ENCODE measurements at regions not wholly inside any gene's neighbourhood (a gene's known extent, or its start where the extent isn't known, plus 50 kb on each side); places are given as distances from the start of the nearest gene placed in this dataset.

DNA sequence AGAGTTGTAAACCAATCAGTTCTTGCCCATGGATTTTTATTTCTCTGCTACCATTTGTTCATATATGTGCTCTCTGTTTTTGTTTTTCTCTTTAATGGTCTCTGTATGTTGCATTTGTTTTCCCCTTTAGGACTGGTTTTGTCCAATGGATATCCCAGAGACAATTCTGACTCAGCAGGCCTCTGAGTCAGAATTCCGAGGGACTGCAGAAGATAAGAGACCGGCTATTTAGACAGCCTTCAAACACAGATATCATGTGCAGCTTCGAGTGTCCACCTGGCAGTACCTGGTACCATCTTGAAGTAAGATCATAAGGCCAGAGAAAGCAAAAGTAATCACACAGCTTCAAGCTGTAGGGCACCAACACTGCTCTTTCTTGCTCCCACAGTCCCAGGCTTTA, 125.5 kb downstream of the ELOVL4 start:
- H3K36me3 Mint-ChIP-seq = no peaks in the 10 kb centered on the region
- H3K27me3 ChIP-seq (ENCODE audit: insufficient read depth, low read length) = no peaks in the 10 kb centered on the region
- H3K36me3 ChIP-seq (ENCODE audit: insufficient read depth, low read length) = no peaks in the 10 kb centered on the region
- no peaks in the 10 kb centered on the region for H3K4me1 ChIP-seq (ENCODE audit: insufficient read depth, low read length)
- H3K4me1 Mint-ChIP-seq = no peaks in the 10 kb centered on the region
- H3K4me3 ChIP-seq (ENCODE audit: low read length in 2 of 2) = no peak overlapping the region
- H3K27ac Mint-ChIP-seq = no peak overlapping the region
- no peak overlapping the region for H3K4me3 Mint-ChIP-seq
- POLR2A ChIA-PET (ENCODE audit: partially characterized antibody) = no interaction called here
- H3K27ac ChIP-seq (ENCODE audit: low read depth, low read length) = no peak overlapping the region
- intact Hi-C loops (cut with micrococcal nuclease) = no loop called here
- CTCF ChIA-PET (ENCODE audit: partially characterized antibody) = no interaction called here
- peaks cover 5 to 9% of the 10 kb centered on the region in 2 donors for H3K27me3 Mint-ChIP-seq
- DNase-seq = no peak
- peaks cover 0 to 16% (median 6%) of the 10 kb centered on the region in 8 donors for H3K9me3 Mint-ChIP-seq
- H3K9me3 ChIP-seq (ENCODE audit: control insufficient read depth in 1 of 2, low read length in 2 of 2) = no peaks in the 10 kb centered on the region

DNA sequence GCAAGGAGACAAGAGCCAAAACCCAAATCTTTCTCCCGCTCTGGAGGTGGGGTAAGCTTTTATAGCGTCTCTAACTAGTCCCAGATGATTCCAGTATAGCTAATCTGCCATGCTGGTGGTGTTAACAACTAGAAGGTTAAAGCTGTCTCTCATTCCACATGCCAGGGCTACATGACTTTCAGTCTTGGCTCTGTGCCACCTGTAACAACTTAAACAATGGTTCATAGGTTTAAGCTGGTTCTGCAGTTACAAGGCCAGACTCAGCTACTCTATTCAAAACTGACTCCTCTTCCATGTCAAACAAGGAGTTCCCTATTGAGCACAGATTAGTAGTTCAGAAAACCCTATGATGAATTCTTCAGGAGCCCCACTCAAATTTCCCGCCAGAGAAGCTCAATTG, 128.9 kb downstream of the ELOVL4 start:
- Mint-ChIP-seq H3K4me3 (no peak overlapping the region), H3K9me3 (peaks cover 0 to under 1% (median 0%) of the 10 kb centered on the region in 8 donors), H3K36me3 (no peaks in the 10 kb centered on the region), H3K4me1 (no peaks in the 10 kb centered on the region), H3K27ac (no peak overlapping the region), H3K27me3 (peaks cover 4 to 6% of the 10 kb centered on the region in 2 donors)
- H3K27ac ChIP-seq (ENCODE audit: low read depth, low read length) = no peak overlapping the region
- H3K9me3 ChIP-seq (ENCODE audit: control insufficient read depth in 1 of 2, low read length in 2 of 2) = no peaks in the 10 kb centered on the region
- intact Hi-C loops (cut with micrococcal nuclease) = no loop called here
- no peaks in the 10 kb centered on the region for H3K4me1 ChIP-seq (ENCODE audit: insufficient read depth, low read length)
- ChIA-PET CTCF (ENCODE audit: partially characterized antibody) (interaction anchor here (1.3 kb wide), 1 partner anchor 9 kb away, joined by 7 read pairs; no protein-coding TSS in a partner anchor), POLR2A (ENCODE audit: partially characterized antibody) (no interaction called here)
- H3K27me3 ChIP-seq (ENCODE audit: insufficient read depth, low read length) = no peaks in the 10 kb centered on the region
- no peaks in the 10 kb centered on the region for H3K36me3 ChIP-seq (ENCODE audit: insufficient read depth, low read length)
- DNase-seq = no peak
- no peak overlapping the region for H3K4me3 ChIP-seq (ENCODE audit: low read length in 2 of 2)

DNA sequence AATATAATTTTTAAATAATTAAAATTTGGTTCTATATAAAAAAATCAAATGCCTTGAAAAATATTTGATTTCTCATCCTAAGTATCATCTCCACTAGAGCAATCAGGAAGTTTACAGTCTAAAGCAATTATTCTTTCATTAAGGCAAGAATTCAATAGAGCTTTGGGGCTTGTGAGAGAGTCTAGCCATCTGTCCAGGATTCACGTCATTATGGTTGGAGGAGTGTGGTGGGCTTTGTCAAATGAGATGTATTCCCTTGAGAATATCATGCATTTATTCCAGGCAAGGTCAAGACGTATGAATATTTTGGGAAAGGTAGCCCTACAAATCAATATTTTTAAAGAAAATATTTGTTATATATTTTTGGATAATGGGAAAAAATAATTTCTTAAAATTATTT, 132.4 kb downstream of the ELOVL4 start:
- no peak overlapping the region for H3K4me3 ChIP-seq (ENCODE audit: low read length in 2 of 2)
- Mint-ChIP-seq H3K27me3 (peaks cover 3 to 5% of the 10 kb centered on the region in 2 donors), H3K36me3 (no peaks in the 10 kb centered on the region), H3K27ac (no peak overlapping the region), H3K4me3 (no peak overlapping the region), H3K9me3 (no peaks in the 10 kb centered on the region), H3K4me1 (no peaks in the 10 kb centered on the region)
- no peak for DNase-seq
- H3K27me3 ChIP-seq (ENCODE audit: insufficient read depth, low read length) = no peaks in the 10 kb centered on the region
- H3K4me1 ChIP-seq (ENCODE audit: insufficient read depth, low read length) = no peaks in the 10 kb centered on the region
- intact Hi-C loops (cut with micrococcal nuclease) = loop anchor here (1.0 to 2.0 kb wide), 3 partner anchors 37 to 244 kb away; no protein-coding TSS in a partner anchor
- H3K27ac ChIP-seq (ENCODE audit: low read depth, low read length) = no peak overlapping the region
- ChIA-PET CTCF (ENCODE audit: partially characterized antibody) (interaction anchor here (0.9 to 2.3 kb wide), 6 partner anchors 9 to 371 kb away, joined by 3 to 12 read pairs (median 3); no protein-coding TSS in a partner anchor), POLR2A (ENCODE audit: partially characterized antibody) (no interaction called here)
- no peaks in the 10 kb centered on the region for H3K36me3 ChIP-seq (ENCODE audit: insufficient read depth, low read length)
- H3K9me3 ChIP-seq (ENCODE audit: control insufficient read depth in 1 of 2, low read length in 2 of 2) = no peaks in the 10 kb centered on the region

DNA sequence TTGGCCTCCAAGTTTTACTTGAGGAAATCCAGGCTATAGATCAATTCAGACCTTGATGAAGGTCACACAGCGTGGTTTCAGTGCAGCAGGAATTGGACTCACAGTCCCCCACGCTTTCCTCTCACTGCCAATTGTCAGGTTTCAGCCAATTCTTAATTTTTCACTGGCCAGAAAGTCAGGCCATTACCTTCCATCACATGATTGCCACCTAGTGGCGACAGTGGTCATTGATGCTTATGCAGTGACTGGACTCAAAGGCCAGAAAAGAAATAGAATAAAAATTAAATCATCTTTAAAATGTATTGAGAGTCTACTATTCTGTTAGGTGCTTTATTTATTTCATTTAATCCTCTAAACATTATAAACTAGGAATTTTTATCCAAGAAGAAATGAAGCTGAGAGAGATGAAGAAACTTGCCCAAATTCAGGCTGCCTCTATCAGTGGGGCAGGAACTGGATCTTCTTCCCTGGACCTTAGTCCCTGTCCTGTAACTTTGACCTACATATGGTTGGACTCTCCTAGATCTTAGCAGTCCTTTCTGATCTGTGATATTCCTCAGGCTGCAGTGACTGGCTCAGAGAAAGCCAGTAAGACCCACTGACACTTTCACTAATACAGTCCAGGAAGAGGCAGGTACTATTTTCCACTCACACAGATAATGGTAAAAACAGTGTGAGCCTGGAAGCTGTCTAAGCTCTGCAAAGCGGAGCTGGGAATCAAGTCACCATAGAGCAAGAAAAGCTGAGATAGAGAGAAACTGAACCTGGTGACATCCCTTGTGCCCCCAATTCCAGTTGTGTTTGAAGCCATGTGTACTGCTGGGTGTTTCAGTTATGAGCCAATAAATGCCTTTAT, 133.3 kb downstream of the ELOVL4 start:
- Histone ChIP-seq H3K4me3 (ENCODE audit: low read length in 2 of 2) (no peak overlapping the region), H3K4me1 (ENCODE audit: insufficient read depth, low read length) (no peaks in the 10 kb centered on the region), H3K27ac (ENCODE audit: low read depth, low read length) (no peak overlapping the region), H3K36me3 (ENCODE audit: insufficient read depth, low read length) (no peaks in the 10 kb centered on the region), H3K9me3 (ENCODE audit: control insufficient read depth in 1 of 2, low read length in 2 of 2) (no peaks in the 10 kb centered on the region), H3K27me3 (ENCODE audit: insufficient read depth, low read length) (no peaks in the 10 kb centered on the region)
- no peaks in the 10 kb centered on the region for H3K36me3 Mint-ChIP-seq
- DNase-seq = peak; percentile 26 to 44 (median 28)
- H3K4me1 Mint-ChIP-seq = no peaks in the 10 kb centered on the region
- intact Hi-C loops (cut with micrococcal nuclease) = loop anchor here (1.0 to 2.0 kb wide), 3 partner anchors 36 to 243 kb away; no protein-coding TSS in a partner anchor
- no peaks in the 10 kb centered on the region for H3K9me3 Mint-ChIP-seq
- H3K4me3 Mint-ChIP-seq = no peak overlapping the region
- H3K27me3 Mint-ChIP-seq = peaks cover 2 to 5% of the 10 kb centered on the region in 2 donors
- ChIA-PET POLR2A (ENCODE audit: partially characterized antibody) (no interaction called here), CTCF (ENCODE audit: partially characterized antibody) (interaction anchor here (0.8 to 2.3 kb wide), 12 partner anchors 8 to 372 kb away, joined by 3 to 12 read pairs (median 3); no protein-coding TSS in a partner anchor)
- H3K27ac Mint-ChIP-seq = no peak overlapping the region

DNA sequence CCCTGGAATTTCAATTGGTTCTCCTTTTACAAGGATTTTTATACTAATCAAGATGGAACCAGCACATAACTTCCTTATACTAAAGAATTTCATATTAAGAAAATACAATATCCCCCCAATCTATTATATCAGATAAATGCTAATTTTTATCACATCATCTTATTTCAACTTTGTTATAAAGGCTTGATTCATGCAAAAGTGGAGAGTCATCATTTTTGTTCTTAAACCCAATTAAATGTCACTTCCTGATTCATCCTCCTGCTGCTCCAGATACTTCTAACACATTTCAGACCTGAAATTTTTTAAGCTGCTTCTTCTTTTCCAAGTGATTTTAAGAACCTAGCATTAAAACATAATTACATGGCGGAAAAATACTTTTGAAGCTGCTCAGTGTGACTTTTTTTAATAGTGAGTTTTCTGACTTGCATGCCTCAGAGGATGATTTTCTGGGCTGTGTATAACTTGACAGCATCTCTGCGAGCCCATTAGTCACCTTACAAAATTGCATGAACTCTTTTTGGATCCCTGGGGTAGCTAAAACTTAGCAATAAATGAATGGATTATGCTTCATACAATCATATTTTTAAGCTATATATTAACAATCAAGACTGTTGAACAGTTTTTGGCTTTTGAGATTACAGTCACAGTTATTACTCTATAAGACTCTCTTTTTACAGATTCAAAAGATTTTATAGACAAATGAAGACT, 134.1 kb downstream of the ELOVL4 start:
- H3K27me3 Mint-ChIP-seq = peaks cover 5 to 7% of the 10 kb centered on the region in 2 donors
- CTCF ChIA-PET (ENCODE audit: partially characterized antibody) = interaction anchor here (0.8 to 2.3 kb wide), 9 partner anchors 10 to 243 kb away, joined by 3 to 12 read pairs (median 4); no protein-coding TSS in a partner anchor

DNA sequence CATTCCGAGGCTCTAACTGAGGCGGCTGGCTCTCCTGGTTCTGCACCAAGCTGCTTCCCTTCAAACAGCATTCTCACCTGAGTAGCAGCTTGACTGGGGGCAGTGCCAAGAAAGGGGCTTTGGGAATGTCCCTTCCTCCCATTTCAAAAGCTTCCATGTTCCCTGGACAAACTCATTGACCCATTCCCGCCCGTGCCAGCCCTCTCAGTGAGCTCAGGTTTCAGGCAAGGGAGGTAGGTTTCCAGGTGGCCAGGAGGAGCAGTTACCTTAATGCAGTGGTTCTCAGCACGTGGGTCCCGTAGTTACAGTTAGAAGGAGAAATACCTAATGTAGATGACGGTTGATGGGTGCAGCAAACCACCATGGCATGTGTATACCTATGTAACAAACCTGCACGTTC, 135.2 kb downstream of the ELOVL4 start:
- Mint-ChIP-seq H3K4me1 (no peaks in the 10 kb centered on the region), H3K4me3 (no peak overlapping the region), H3K27me3 (peaks cover 4 to 6% of the 10 kb centered on the region in 2 donors), H3K36me3 (no peaks in the 10 kb centered on the region), H3K27ac (no peak overlapping the region), H3K9me3 (peaks cover 0 to 2% (median 0%) of the 10 kb centered on the region in 8 donors)
- no peak for DNase-seq
- no peaks in the 10 kb centered on the region for H3K4me1 ChIP-seq (ENCODE audit: insufficient read depth, low read length)
- H3K36me3 ChIP-seq (ENCODE audit: insufficient read depth, low read length) = no peaks in the 10 kb centered on the region
- no peaks in the 10 kb centered on the region for H3K27me3 ChIP-seq (ENCODE audit: insufficient read depth, low read length)
- intact Hi-C loops (cut with micrococcal nuclease) = no loop called here
- CTCF ChIA-PET (ENCODE audit: partially characterized antibody) = no interaction called here
- POLR2A ChIA-PET (ENCODE audit: partially characterized antibody) = no interaction called here
- H3K9me3 ChIP-seq (ENCODE audit: control insufficient read depth in 1 of 2, low read length in 2 of 2) = no peaks in the 10 kb centered on the region
- no peak overlapping the region for H3K4me3 ChIP-seq (ENCODE audit: low read length in 2 of 2)
- H3K27ac ChIP-seq (ENCODE audit: low read depth, low read length) = no peak overlapping the region

More for the DNA sequence above, 134.1 kb downstream of the ELOVL4 start:
- no peaks in the 10 kb centered on the region for H3K27me3 ChIP-seq (ENCODE audit: insufficient read depth, low read length)
- H3K4me3 Mint-ChIP-seq = no peak overlapping the region
- H3K4me3 ChIP-seq (ENCODE audit: low read length in 2 of 2) = no peak overlapping the region
- no peak for DNase-seq
- no peaks in the 10 kb centered on the region for H3K9me3 ChIP-seq (ENCODE audit: control insufficient read depth in 1 of 2, low read length in 2 of 2)
- no peaks in the 10 kb centered on the region for H3K9me3 Mint-ChIP-seq
- no peaks in the 10 kb centered on the region for H3K36me3 ChIP-seq (ENCODE audit: insufficient read depth, low read length)
- no peaks in the 10 kb centered on the region for H3K4me1 ChIP-seq (ENCODE audit: insufficient read depth, low read length)
- H3K27ac ChIP-seq (ENCODE audit: low read depth, low read length) = no peak overlapping the region
- no peak overlapping the region for H3K27ac Mint-ChIP-seq
- intact Hi-C loops (cut with micrococcal nuclease) = no loop called here
- no peaks in the 10 kb centered on the region for H3K4me1 Mint-ChIP-seq
- H3K36me3 Mint-ChIP-seq = no peaks in the 10 kb centered on the region
- POLR2A ChIA-PET (ENCODE audit: partially characterized antibody) = no interaction called here

DNA sequence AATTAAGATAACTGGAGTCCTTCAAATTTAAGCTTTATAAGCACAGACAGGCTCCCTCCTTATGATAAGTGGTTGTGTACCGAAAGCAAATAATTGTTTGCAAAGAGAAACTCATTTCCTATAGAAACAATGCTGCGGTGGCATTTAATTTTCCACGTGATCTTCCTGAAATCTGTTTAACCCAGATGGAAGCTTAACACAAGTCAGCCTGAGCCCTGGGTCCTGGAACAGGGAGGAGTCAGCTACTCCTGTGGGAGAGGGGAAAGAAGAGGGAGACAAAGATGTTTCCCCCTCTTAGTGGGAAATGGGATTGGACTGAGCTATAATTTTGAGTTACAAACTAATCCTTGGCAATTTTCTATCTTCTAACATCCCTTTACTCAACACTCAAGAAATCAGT, 136.5 kb downstream of the ELOVL4 start:
- Histone ChIP-seq H3K4me1 (ENCODE audit: insufficient read depth, low read length) (no peaks in the 10 kb centered on the region), H3K36me3 (ENCODE audit: insufficient read depth, low read length) (no peaks in the 10 kb centered on the region), H3K9me3 (ENCODE audit: control insufficient read depth in 1 of 2, low read length in 2 of 2) (no peaks in the 10 kb centered on the region), H3K27ac (ENCODE audit: low read depth, low read length) (no peak overlapping the region), H3K4me3 (ENCODE audit: low read length in 2 of 2) (no peak overlapping the region), H3K27me3 (ENCODE audit: insufficient read depth, low read length) (no peaks in the 10 kb centered on the region)
- CTCF ChIA-PET (ENCODE audit: partially characterized antibody) = interaction anchor here (0.6 to 3.0 kb wide), 6 partner anchors 12 to 242 kb away, joined by 3 to 11 read pairs (median 4); no protein-coding TSS in a partner anchor
- Mint-ChIP-seq H3K4me3 (no peak overlapping the region), H3K27ac (no peak overlapping the region), H3K27me3 (peaks cover 3 to 9% of the 10 kb centered on the region in 2 donors), H3K9me3 (peaks cover 0 to 5% (median under 1%) of the 10 kb centered on the region in 8 donors), H3K4me1 (no peaks in the 10 kb centered on the region), H3K36me3 (no peaks in the 10 kb centered on the region)
- no peak for DNase-seq
- POLR2A ChIA-PET (ENCODE audit: partially characterized antibody) = no interaction called here
- intact Hi-C loops (cut with micrococcal nuclease) = no loop called here

Data from CD4-positive, alpha-beta memory T cell (primary cell).